Fibroblast of the aortic adventitia (primary cell): ENCODE measurements at regions not wholly inside any gene's neighbourhood (a gene's known extent, or its start where the extent isn't known, plus 50 kb on each side); places are given as distances from the start of the nearest gene placed in this dataset.

ENCODE experiments used
- DNase-seq: peaks from one replicate; pipeline ENCODE4 v3.0.0-alpha.2; 2010; ENCODE audit warnings: low read depth
- H3K4me3 ChIP-seq: 2 replicates; pipeline ENCODE4 v1.5.1; 2011; ENCODE audit warnings: low read depth, mild to moderate bottlenecking, control low read depth, low read length, moderate library complexity
- TF ChIP-seq, protein P1 (sequence below): IDR thresholded peaks from 2 replicates; pipeline ENCODE4 v1.5.1; 2011; ENCODE audit warnings: mild to moderate bottlenecking, low read length, control low read depth, inconsistent platforms; ENCODE audit not compliant: insufficient read depth

DNA sequence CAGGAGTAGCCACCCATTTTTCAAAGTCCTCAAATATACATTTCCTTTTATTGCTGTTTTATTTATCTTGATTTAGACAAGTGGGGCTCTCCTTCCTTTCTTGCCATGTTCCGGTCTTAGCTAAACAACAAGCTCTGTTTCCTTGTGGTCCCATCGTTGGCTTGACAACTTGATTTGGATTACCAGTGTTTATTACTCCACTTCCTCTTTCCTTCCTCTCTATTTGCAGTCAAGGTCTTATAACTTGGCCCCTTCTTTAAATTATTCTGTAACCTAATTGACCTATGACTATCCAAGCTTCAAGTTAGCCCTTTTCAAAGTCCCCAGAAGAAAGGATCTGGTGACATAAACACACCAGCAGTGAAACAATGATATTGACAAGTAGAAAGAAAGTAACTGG is 130.6 kb upstream of the STT3B start:
- DNase-seq = no peak
- H3K4me3 ChIP-seq = no peak overlapping the region
- TF ChIP-seq, protein P1, sequence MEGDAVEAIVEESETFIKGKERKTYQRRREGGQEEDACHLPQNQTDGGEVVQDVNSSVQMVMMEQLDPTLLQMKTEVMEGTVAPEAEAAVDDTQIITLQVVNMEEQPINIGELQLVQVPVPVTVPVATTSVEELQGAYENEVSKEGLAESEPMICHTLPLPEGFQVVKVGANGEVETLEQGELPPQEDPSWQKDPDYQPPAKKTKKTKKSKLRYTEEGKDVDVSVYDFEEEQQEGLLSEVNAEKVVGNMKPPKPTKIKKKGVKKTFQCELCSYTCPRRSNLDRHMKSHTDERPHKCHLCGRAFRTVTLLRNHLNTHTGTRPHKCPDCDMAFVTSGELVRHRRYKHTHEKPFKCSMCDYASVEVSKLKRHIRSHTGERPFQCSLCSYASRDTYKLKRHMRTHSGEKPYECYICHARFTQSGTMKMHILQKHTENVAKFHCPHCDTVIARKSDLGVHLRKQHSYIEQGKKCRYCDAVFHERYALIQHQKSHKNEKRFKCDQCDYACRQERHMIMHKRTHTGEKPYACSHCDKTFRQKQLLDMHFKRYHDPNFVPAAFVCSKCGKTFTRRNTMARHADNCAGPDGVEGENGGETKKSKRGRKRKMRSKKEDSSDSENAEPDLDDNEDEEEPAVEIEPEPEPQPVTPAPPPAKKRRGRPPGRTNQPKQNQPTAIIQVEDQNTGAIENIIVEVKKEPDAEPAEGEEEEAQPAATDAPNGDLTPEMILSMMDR = no peak

DNA sequence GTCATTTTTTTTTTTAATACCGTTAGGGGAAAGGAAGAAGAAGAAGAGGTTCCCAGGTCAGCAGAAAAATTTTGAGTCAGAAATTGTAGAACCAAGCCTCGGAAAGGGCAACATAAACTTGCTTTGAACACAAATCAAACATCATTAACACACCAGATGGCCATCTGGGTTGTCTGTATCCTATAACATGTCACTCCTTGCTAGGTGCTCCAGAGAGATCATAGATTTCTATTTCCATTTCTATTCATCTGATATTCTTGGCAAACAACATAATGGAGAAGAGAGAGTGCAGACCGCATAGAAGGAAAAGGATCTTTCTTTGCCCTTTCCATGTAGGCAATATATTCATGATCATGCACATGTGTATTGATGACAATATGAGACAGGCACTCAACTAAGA is 129.5 kb upstream of the STT3B start:
- DNase-seq = no peak
- TF ChIP-seq, protein P1 = no peak

GRCh38 chr3:31404871-31405270 is 127.9 kb upstream of the STT3B start:
- no peak for DNase-seq
- TF ChIP-seq, protein P1 = no peak
- H3K4me3 ChIP-seq = no peak overlapping the region

More for the DNA sequence above, 129.5 kb upstream of the STT3B start:
- no peak overlapping the region for H3K4me3 ChIP-seq

GRCh38 chr3:31405515-31405914 is 127.2 kb upstream of the STT3B start:
- DNase-seq = peak; percentile 37
- TF ChIP-seq, protein P1 = no peak
- H3K4me3 ChIP-seq = no peak overlapping the region

GRCh38 chr3:31406896-31407295 is 125.8 kb upstream of the STT3B start:
- H3K4me3 ChIP-seq = no peak overlapping the region
- TF ChIP-seq, protein P1 = no peak
- DNase-seq = no peak

DNA sequence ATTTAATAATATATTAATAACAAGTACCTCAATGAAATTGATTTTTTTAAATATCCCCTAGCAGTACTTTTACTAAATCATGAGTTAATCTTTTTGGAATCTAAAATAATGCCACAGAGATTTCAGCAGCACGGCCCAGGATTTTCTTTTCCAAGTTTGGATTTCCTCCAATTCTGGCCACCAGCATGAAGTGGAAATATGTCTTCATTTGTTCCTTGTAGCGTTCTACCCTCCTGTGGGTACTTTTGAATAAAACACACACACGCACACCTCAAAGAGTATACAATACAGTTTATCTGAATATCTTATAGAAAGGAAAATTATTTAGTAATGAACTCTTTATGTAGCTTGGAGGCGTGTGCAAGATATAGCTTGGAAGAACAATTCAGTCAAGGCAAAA is 125.1 kb upstream of the STT3B start:
- H3K4me3 ChIP-seq = no peak overlapping the region
- DNase-seq = peak; percentile 53
- TF ChIP-seq, protein P1 = no peak

GRCh38 chr3:31408720-31409119 is 124.0 kb upstream of the STT3B start:
- TF ChIP-seq, protein P1 = no peak
- no peak for DNase-seq
- no peak overlapping the region for H3K4me3 ChIP-seq
